Naive thymus-derived CD4-positive, alpha-beta T cell (primary cell): ENCODE measurements at regions not wholly inside any gene's neighbourhood (a gene's known extent, or its start where the extent isn't known, plus 50 kb on each side); places are given as distances from the start of the nearest gene placed in this dataset.
"Not testable (repeated sequence)": the region's sequence is repeated elsewhere in the genome, so short reads cannot be mapped to it uniquely, and the experiment has no call there.

Source experiments
- ATAC-seq: fragments of 150-1000 bp; cut with Tn5 transposase; 2 replicates; pipeline ENCODE4 v1.10.0; 2021; ENCODE audit warnings: mild to moderate bottlenecking, moderate library complexity
- CTCF ChIA-PET: fragments of 350-600 bp; sonication (Branson Sonifier 250); formaldehyde crosslinking; loops from one replicate; lab custom pipeline; 2021; ENCODE audit warnings: antibody characterized with exemption; lab: Charles Lee
- POLR2A ChIA-PET: fragments of 350-600 bp; sonication (Branson Sonifier 250); formaldehyde crosslinking; loops from one replicate; lab custom pipeline; 2021; ENCODE audit warnings: antibody characterized with exemption, inconsistent platforms; lab: Charles Lee
- DNase-seq, 9 donors: peaks; one replicate each; pipeline versions ENCODE4 v3.0.0 to v3.0.0-alpha.2; 2020 to 2022; ENCODE audit warnings: mixed read lengths in 1 of 9
- H3K27ac ChIP-seq: one replicate; pipeline ENCODE4 v1.7.0; 2013; ENCODE audit warnings: mild to moderate bottlenecking, low read depth, low read length, moderate library complexity
- H3K27me3 ChIP-seq, 2 donors: one replicate each; pipeline ENCODE4 v1.7.0; 2013; ENCODE audit warnings: low read length in 2 of 2, mild to moderate bottlenecking in 2 of 2, moderate library complexity in 2 of 2; ENCODE audit not compliant: control insufficient read depth in 2 of 2, insufficient read depth in 2 of 2
- H3K36me3 ChIP-seq, 3 experiments: 1 replicate in 2 of 3; 2 replicates in 1 of 3; pipeline ENCODE4 v1.7.0; 2013; ENCODE audit warnings: low read length in 3 of 3, mild to moderate bottlenecking in 3 of 3, moderate library complexity in 1 of 3; ENCODE audit not compliant: insufficient read depth in 3 of 3, control insufficient read depth in 2 of 3
- H3K4me1 ChIP-seq, 2 donors: one replicate each; pipeline ENCODE4 v1.7.0; 2013; ENCODE audit warnings: low read length in 2 of 2, mild to moderate bottlenecking in 2 of 2, moderate library complexity in 1 of 2; ENCODE audit not compliant: control insufficient read depth in 2 of 2, insufficient read depth in 2 of 2
- H3K4me3 ChIP-seq: 2 replicates; pipeline ENCODE4 v1.7.0; 2013; ENCODE audit warnings: mild to moderate bottlenecking, low read length
- H3K9me3 ChIP-seq, 3 experiments: 1 replicate in 2 of 3; 2 replicates in 1 of 3; pipeline ENCODE4 v1.7.0; 2013; ENCODE audit warnings: low read length in 3 of 3; ENCODE audit not compliant: control insufficient read depth in 2 of 3
- H3K27ac Mint-ChIP-seq, 9 donors: one replicate each; pipeline ENCODE4 v1.8.0; 2020 to 2022; ENCODE audit warnings: mixed read lengths in 9 of 9, mild to moderate bottlenecking in 8 of 9, moderate library complexity in 5 of 9, inconsistent platforms in 2 of 9
- H3K27me3 Mint-ChIP-seq, 5 donors: one replicate each; pipeline ENCODE4 v1.8.0; 2021 to 2022; ENCODE audit warnings: mixed read lengths in 5 of 5, mild to moderate bottlenecking in 1 of 5
- H3K36me3 Mint-ChIP-seq, 5 donors: one replicate each; pipeline ENCODE4 v1.8.0; 2020 to 2022; ENCODE audit warnings: mixed read lengths in 5 of 5, mild to moderate bottlenecking in 3 of 5, inconsistent platforms in 1 of 5
- H3K4me1 Mint-ChIP-seq, 7 donors: one replicate each; pipeline ENCODE4 v1.8.0; 2020 to 2022; ENCODE audit warnings: mixed read lengths in 7 of 7, mild to moderate bottlenecking in 3 of 7, inconsistent platforms in 1 of 7
- H3K4me3 Mint-ChIP-seq, 10 donors: one replicate each; pipeline ENCODE4 v1.8.0; 2020 to 2022; ENCODE audit warnings: mild to moderate bottlenecking in 10 of 10, mixed read lengths in 10 of 10, moderate library complexity in 6 of 10, inconsistent platforms in 2 of 10
- H3K9me3 Mint-ChIP-seq, 11 donors: one replicate each; pipeline ENCODE4 v1.8.0; 2020 to 2022; ENCODE audit warnings: mixed read lengths in 11 of 11, mild to moderate bottlenecking in 4 of 11, inconsistent platforms in 1 of 11, moderate library complexity in 1 of 11
- intact Hi-C, 2 donors: fragments of 100-400 bp; cut with micrococcal nuclease; formaldehyde crosslinking; loops; one replicate each; pipeline ENCODE4 v1.15.1; 2023

DNA sequence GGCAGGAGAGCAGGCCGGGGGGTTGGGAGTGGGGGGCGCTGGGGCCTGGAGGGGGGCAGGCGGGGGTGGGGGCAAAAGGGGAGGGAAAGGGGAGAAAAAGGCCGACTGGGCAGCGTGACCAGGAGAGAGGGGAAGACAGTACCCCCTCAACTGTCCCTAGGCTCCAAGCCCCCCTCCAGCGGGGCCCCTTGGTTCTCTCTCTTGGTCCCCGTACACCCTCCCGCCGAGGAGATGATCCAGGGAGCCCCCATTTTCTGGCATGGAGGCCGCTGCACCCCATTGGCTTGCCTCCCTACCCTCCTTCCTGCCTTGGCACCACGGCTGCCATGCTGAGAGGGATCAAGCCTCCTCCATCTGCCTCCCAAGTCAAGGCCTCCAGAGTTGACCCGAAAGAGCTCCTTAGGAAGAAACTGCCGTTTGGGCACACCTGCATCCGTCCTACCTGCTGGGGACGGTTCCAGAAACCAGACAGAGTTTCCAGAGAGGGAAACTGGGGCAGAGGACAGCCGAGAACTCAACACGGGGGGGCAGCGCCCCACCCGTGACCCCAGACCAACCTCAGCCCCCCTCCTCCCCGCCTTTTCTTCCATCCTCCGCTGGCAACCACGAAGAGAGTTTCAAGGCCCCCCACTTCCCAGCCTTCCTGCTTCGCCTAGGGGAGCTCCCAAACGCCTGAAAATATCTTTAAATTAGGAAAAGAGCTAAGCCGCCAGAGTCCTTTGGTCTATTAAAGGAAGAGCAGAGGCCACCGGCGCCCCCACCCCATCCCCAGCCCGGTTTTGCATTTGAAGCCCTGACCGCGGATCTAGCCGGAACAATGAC is 155.9 kb downstream of the CRLF3 start:
- H3K27me3 ChIP-seq, H3K36me3 ChIP-seq, POLR2A ChIA-PET, H3K27me3 Mint-ChIP-seq, H3K36me3 Mint-ChIP-seq, H3K4me1 ChIP-seq, H3K9me3 Mint-ChIP-seq, H3K27ac ChIP-seq, H3K9me3 ChIP-seq, H3K4me1 Mint-ChIP-seq, intact Hi-C loops, ATAC-seq, H3K4me3 ChIP-seq, DNase-seq, CTCF ChIA-PET: not testable (repeated sequence)
- H3K27ac Mint-ChIP-seq = peak overlapping the region in 2 of 9 donors; percentile 23 to 47
- H3K4me3 Mint-ChIP-seq = peak overlapping the region in 8 of 10 donors; percentile 18 to 71 (median 41)

DNA sequence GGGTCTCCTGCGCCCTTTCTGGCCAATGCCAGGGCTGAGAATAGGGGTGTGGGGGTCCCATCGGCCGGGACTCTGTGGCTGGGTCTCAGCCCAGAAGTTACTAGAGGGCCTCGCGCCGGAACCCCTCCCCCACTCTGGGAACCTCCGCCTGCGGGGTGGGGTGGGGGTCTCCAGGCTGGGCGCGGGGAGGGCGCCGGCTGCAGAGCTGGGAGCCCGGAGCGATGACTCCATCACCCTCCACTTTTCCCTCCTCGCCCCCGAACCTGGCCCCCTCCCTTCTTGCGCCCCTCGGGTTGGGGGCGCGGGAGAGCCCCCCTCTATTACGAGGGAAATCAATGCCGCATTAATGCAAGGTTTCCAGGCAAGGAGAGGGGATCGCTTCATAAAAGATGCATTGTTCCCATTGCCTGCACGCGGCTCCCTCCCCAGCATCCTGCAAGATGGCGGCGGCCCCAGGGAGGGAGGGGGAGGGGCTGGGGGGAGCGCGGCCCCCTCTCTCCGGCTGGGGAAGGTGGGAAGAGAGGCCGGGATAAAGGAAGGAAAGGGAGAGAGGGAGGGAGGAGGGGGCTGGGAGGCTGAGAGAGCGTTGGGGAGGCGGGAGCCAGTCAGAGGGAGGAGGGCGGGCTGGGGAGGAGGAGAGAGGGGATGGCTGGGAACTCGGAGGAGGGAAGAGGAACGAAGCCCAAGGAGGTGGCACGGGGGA is 156.7 kb downstream of the CRLF3 start:
- POLR2A ChIA-PET, H3K36me3 ChIP-seq, H3K9me3 ChIP-seq, H3K36me3 Mint-ChIP-seq, H3K4me1 Mint-ChIP-seq, H3K4me1 ChIP-seq, H3K27me3 Mint-ChIP-seq, intact Hi-C loops, H3K27me3 ChIP-seq, CTCF ChIA-PET, H3K4me3 ChIP-seq, H3K9me3 Mint-ChIP-seq, H3K27ac Mint-ChIP-seq: not testable (repeated sequence)
- H3K4me3 Mint-ChIP-seq = peak overlapping the region in 8 of 10 donors; percentile 24 to 68 (median 53)
- peak overlapping the region; percentile 45 for H3K27ac ChIP-seq
- ATAC-seq (peak; percentile 62), DNase-seq (peak in 5 of 9 donors; percentile 5 to 36 (median 6))

DNA sequence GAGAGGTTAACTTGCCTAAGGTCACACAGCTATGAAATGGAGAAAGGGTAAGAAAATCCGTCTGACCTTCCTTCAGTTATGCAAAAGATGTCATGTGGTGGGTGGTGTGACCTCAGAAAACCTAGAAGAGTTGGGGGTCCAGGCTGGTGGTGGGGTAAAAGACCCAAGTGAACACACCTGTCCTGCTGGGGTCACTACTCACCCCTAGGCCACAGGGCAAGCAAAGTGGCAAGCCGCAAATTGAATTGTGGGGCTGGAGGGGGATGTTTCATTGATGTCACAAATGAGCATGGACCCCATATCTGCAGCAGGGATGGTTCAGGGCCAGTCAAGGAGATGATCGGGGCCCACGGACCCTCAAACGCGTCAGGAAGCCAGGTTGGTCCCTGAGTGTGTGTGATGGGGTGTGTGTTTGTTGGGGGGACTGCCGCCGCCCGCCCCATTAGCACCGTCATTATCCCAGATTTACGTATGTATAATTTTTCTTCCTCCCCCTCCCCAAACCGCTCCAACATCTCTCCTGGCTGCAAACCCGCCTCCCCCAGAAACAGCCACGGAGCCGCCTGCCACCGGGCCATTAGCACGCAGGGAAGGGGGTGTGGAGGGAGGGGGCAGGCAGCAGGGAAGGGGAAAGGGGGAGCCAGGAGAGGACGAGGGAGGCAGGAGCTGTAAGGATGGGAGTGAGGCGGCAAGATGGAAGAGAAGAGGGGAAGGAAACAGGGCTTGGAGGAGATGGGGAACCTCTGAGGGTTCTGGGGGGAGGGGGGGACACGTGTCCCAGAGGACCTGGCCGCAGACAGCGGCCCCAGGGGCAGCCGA is 157.4 kb downstream of the CRLF3 start:
- H3K4me3 ChIP-seq, CTCF ChIA-PET: not testable (repeated sequence)

DNA sequence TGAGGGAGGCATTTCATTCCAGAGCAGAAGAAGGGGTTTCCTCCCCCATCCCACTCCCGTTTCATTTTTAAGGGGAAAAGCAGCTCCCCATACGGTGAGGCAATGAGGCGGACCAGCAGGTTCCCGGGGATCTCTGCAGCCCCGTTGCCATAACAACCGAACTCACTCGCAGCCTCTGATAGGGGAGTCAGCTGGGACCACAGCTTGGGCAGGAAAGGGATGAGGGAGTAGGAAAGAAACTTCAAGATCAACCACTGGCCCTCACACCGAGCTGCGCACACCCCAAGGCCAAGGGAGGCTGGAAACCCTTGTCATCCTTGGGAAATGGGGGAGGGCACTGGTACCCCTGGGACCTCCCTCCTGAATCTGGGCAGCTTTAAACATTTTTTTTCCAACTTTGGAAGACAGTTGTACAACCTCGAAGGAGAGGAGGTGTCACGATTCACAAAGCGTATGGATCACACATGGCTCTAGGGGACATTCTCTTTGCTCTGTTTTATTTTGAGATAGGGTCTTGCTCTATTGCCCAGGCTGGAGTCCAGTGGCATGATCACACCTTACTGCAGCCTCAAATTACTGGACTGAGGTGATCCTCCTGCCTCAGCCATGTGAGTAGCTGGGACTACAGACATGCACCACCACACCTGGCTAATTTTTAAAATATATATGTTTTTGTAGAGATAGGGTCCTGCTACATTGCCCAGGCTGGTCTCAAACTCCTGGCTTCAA is 160.6 kb downstream of the CRLF3 start:
- H3K9me3 Mint-ChIP-seq, ATAC-seq, H3K4me3 Mint-ChIP-seq, H3K36me3 ChIP-seq, H3K27ac ChIP-seq, H3K4me3 ChIP-seq, H3K9me3 ChIP-seq, POLR2A ChIA-PET, CTCF ChIA-PET, intact Hi-C loops, H3K27ac Mint-ChIP-seq, H3K27me3 ChIP-seq, H3K27me3 Mint-ChIP-seq, DNase-seq, H3K4me1 Mint-ChIP-seq, H3K36me3 Mint-ChIP-seq, H3K4me1 ChIP-seq: not testable (repeated sequence)

More for the DNA sequence above, 157.4 kb downstream of the CRLF3 start:
- intact Hi-C loops, H3K36me3 Mint-ChIP-seq, H3K4me1 Mint-ChIP-seq, H3K27me3 Mint-ChIP-seq, ATAC-seq, H3K36me3 ChIP-seq, POLR2A ChIA-PET, H3K27ac ChIP-seq, H3K27me3 ChIP-seq, DNase-seq, H3K4me1 ChIP-seq, H3K9me3 Mint-ChIP-seq, H3K9me3 ChIP-seq: not testable (repeated sequence)
- Mint-ChIP-seq H3K27ac (peak overlapping the region in 5 of 9 donors; percentile 41 to 60 (median 54)), H3K4me3 (peak overlapping the region in 9 of 10 donors; percentile 19 to 77 (median 55))

DNA sequence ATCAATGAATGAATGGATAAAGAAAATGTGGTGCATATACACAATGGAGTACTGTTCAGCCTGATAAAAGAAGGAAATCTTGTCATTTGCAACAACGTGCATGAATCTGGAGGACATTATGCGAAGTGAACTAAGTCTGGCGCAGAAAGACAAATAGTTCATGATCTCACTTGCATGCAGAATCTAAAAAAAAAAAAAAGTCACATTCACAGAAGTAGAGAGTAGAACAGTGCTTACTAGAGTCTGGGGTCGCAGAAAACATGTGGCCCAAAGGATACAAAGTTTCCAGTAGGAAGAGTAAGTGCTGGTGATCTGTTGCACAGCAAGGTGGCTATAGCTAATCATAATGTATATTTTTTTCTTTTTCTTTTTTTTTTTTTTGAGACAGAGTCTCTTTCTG is 167.3 kb downstream of the CRLF3 start:
- CTCF ChIA-PET, H3K27me3 Mint-ChIP-seq, H3K36me3 ChIP-seq, H3K4me1 ChIP-seq, DNase-seq, ATAC-seq, H3K4me1 Mint-ChIP-seq, POLR2A ChIA-PET, H3K4me3 Mint-ChIP-seq, H3K36me3 Mint-ChIP-seq, H3K9me3 ChIP-seq, H3K4me3 ChIP-seq, H3K27ac ChIP-seq, H3K9me3 Mint-ChIP-seq, H3K27me3 ChIP-seq, intact Hi-C loops, H3K27ac Mint-ChIP-seq: not testable (repeated sequence)

DNA sequence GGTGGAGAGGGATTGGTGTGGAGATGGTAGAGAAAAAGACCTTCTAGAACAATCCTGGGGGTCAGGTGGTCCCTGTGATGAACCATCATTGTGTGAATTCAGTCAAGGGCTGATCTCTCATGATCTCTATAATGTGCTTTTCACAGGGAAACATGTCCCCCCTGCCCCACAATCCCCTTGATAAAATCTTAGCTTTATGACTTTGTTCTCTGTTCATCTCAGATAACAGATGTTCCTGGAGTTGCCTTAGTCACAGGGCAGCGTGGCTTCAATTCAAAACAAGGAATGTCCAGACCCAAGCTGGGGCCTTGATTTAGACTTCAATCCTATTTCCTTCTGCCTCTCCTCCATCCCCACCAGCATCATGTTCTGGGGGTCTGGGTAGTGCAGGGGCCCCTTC is 171.5 kb downstream of the CRLF3 start:
- H3K4me3 Mint-ChIP-seq, H3K27me3 ChIP-seq, H3K9me3 Mint-ChIP-seq, ATAC-seq, H3K27ac ChIP-seq, H3K36me3 Mint-ChIP-seq, CTCF ChIA-PET, H3K36me3 ChIP-seq, H3K27ac Mint-ChIP-seq, H3K4me3 ChIP-seq, DNase-seq, H3K9me3 ChIP-seq, H3K27me3 Mint-ChIP-seq, H3K4me1 ChIP-seq, POLR2A ChIA-PET, H3K4me1 Mint-ChIP-seq: not testable (repeated sequence)
- intact Hi-C loops = loop anchor here in 1 of 2 donors (5.0 kb wide), 1 partner anchor 174 kb away; no protein-coding TSS in a partner anchor
